GM12891 (cell line): ENCODE measurements at regions not wholly inside any gene's neighbourhood (a gene's known extent, or its start where the extent isn't known, plus 50 kb on each side); places are given as distances from the start of the nearest gene placed in this dataset.
"Not testable (repeated sequence)": the region's sequence is repeated elsewhere in the genome, so short reads cannot be mapped to it uniquely, and the experiment has no call there.

Experiments used
- PAX5 ChIP-seq: IDR thresholded peaks from 2 replicates; pipeline ENCODE4 v1.6.1; 2011; ENCODE audit warnings: low read length, moderate library complexity, mild to moderate bottlenecking; ENCODE audit not compliant: insufficient read depth, severe bottlenecking
- POLR2A ChIP-seq: IDR thresholded peaks from 2 replicates; pipeline ENCODE4 v1.6.1; 2011; ENCODE audit warnings: low read depth, low read length, control low read depth
- POLR2AphosphoS5 ChIP-seq: IDR thresholded peaks from 2 replicates; pipeline ENCODE4 v1.6.1; 2011; ENCODE audit warnings: low read depth, low read length, control low read depth
- POU2F2 ChIP-seq: IDR thresholded peaks from 2 replicates; pipeline ENCODE4 v1.6.1; 2011; ENCODE audit warnings: low read depth, mild to moderate bottlenecking, control low read depth, low read length, moderate library complexity
- SPI1 ChIP-seq: IDR thresholded peaks from 2 replicates; pipeline ENCODE4 v1.6.1; 2011; ENCODE audit warnings: low read depth, low read length, control low read depth
- TAF1 ChIP-seq: IDR thresholded peaks from 2 replicates; pipeline ENCODE4 v1.6.1; 2011; ENCODE audit warnings: low read depth, low read length, control low read depth

- not testable (repeated sequence) for TF ChIP-seq POLR2AphosphoS5, TAF1, POLR2A, SPI1, POU2F2, PAX5
Observed at GRCh38 chr1:190019151-190019550, 458.5 kb downstream of the BRINP3 start.
